ENCODE measurements at regions not wholly inside any gene's neighbourhood (a gene's known extent, or its start where the extent isn't known, plus 50 kb on each side); places are given as distances from the start of the nearest gene placed in this dataset.

DNA sequence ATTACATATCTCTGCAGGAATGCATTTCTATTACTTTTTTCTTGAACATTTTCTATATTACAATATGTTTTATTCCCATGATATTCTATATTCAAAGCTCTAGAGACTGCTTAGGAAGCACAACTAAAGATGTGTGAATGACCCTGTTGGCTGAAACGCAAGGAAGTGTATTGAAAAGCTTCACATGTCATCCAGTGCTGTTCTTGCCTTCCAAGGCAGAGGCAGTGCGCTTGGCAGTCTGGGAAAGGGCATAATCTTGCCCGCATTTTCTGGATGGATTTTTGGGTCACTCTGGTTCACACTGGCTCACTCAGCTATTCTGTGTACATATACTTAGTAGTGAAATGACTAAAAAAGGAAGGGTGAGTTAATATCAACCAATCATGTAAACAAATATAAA lies 262.4 kb downstream of the PTPRC start:
- TF ChIP-seq, protein P1, sequence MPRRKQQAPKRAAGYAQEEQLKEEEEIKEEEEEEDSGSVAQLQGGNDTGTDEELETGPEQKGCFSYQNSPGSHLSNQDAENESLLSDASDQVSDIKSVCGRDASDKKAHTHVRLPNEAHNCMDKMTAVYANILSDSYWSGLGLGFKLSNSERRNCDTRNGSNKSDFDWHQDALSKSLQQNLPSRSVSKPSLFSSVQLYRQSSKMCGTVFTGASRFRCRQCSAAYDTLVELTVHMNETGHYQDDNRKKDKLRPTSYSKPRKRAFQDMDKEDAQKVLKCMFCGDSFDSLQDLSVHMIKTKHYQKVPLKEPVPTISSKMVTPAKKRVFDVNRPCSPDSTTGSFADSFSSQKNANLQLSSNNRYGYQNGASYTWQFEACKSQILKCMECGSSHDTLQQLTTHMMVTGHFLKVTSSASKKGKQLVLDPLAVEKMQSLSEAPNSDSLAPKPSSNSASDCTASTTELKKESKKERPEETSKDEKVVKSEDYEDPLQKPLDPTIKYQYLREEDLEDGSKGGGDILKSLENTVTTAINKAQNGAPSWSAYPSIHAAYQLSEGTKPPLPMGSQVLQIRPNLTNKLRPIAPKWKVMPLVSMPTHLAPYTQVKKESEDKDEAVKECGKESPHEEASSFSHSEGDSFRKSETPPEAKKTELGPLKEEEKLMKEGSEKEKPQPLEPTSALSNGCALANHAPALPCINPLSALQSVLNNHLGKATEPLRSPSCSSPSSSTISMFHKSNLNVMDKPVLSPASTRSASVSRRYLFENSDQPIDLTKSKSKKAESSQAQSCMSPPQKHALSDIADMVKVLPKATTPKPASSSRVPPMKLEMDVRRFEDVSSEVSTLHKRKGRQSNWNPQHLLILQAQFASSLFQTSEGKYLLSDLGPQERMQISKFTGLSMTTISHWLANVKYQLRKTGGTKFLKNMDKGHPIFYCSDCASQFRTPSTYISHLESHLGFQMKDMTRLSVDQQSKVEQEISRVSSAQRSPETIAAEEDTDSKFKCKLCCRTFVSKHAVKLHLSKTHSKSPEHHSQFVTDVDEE (CRISPR knock-in tag; IDR thresholded peaks at IDR 0.05): no peak
- TF ChIP-seq CSDC2 (CRISPR knock-in tag; IDR thresholded peaks at IDR 0.05) (no peak), RARB (CRISPR knock-in tag; IDR thresholded peaks at IDR 0.05) (no peak), ARNTL (CRISPR knock-in tag; IDR thresholded peaks at IDR 0.05; ENCODE audit: borderline replicate concordance, low read depth) (no peak), ZFP3 (CRISPR knock-in tag; IDR thresholded peaks at IDR 0.05) (no peak), ZNF70 (CRISPR knock-in tag; IDR thresholded peaks at IDR 0.05) (no peak)
